H54 (cell line): ENCODE measurements at regions not wholly inside any gene's neighbourhood (a gene's known extent, or its start where the extent isn't known, plus 50 kb on each side); places are given as distances from the start of the nearest gene placed in this dataset.
"Not testable (repeated sequence)": the region's sequence is repeated elsewhere in the genome, so short reads cannot be mapped to it uniquely, and the experiment has no call there.

Source experiments
- DNase-seq: peaks from one replicate; pipeline ENCODE4 v3.0.0; 2011; ENCODE audit warnings: low spot score, mixed read lengths; ENCODE audit not compliant: insufficient read length
- FAIRE-seq: peaks from 3 replicates; lab custom pipeline; 2011; peaks lifted over from hg19 to GRCh38; lab: Jason Lieb, UNC
- POLR2A ChIP-seq: IDR thresholded peaks from 2 replicates; pipeline ENCODE4 v1.6.1; 2011; ENCODE audit warnings: low read depth, mild to moderate bottlenecking, low read length

GRCh38 chr22:22125579-22126468, 118.8 kb upstream of the VPREB1 start:
- DNase-seq (no peak), FAIRE-seq (no peak)
- no peak for TF ChIP-seq POLR2A

GRCh38 chr22:22125028-22125578, 119.5 kb upstream of the VPREB1 start:
- no peak for TF ChIP-seq POLR2A
- FAIRE-seq = no peak
- no peak for DNase-seq

DNA sequence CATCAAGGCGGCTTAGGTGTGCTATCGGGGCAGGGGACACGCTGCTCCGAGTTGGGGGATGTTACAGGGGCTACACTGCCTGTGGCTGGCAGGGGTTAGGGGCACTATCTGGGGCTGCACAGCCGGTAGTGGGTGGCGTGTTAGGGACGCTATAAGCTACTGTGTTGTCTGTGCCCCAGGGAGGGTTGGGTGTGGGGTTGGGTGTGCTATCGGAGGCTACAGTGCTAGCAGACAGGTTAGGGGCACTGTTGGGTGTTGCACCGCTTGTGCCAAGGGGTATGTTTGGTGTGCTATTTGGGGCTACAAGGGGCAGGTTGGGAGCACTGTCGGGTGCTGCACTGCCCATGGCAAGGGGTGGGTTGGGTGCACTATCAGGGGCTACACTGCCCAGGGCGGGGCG, 120.2 kb upstream of the VPREB1 start:
- FAIRE-seq (no peak), DNase-seq (no peak)
- no peak for TF ChIP-seq POLR2A

GRCh38 chr22:22123960-22124278, 120.7 kb upstream of the VPREB1 start:
- FAIRE-seq = no peak
- DNase-seq = no peak
- no peak for TF ChIP-seq POLR2A

- TF ChIP-seq POLR2A = no peak
- DNase-seq (no peak), FAIRE-seq (no peak)
Measured at GRCh38 chr22:22123118-22123959, 121.2 kb upstream of the VPREB1 start.

DNA sequence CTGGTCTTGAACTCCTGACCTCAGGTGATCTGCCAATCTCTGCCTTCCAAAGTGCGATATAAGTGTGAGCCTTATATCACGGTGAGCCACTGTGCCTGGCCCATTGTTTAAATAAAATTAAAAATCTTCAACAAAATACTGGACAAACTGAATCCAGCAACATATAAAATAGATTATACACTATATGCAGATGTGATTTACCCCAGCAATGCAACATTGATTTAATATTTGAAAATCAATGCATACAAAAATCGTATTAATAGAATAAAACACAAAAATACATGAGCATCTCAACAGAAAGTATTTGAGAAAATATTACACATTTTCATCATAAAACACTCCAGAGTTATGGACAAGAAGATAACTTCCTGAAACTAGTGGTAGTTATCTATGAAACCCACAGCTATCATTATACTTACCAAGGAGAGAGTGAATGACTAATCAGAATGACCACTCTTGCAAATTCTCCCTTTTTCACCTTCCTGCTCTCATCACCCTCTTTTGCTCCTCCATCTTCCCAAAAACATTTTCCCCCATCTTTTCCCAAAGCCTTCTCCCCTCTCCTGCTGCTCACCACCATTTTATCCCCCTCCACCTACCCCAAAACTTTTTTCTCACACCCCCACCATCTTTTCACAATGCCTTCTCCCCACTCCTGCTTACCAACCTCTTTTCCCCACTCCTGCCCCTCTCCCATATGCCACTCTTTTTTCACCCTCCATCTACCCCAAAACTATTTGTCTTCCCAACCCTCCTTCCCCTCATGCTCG, 122.1 kb upstream of the VPREB1 start:
- FAIRE-seq (no peak), DNase-seq (no peak)
- TF ChIP-seq POLR2A = no peak

DNA sequence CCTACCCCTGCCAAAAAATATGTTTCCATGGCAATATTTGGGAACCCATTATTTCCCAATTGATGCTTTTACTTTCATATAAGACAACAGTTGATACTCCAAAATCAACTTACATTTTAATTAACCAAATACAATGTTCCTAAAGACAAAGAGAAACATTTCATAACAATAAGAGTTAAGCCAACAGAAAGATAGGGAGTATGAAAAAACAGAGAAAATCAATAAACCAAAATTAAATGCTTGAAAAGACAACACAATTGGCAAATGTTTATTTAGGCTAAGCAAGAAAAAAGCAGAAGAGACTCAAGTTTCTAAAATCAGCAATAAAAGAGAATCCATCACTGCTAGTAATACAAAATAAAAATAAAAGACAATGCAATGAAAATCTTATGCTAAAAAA, 123.1 kb upstream of the VPREB1 start:
- FAIRE-seq = no peak
- no peak for DNase-seq
- no peak for TF ChIP-seq POLR2A

DNA sequence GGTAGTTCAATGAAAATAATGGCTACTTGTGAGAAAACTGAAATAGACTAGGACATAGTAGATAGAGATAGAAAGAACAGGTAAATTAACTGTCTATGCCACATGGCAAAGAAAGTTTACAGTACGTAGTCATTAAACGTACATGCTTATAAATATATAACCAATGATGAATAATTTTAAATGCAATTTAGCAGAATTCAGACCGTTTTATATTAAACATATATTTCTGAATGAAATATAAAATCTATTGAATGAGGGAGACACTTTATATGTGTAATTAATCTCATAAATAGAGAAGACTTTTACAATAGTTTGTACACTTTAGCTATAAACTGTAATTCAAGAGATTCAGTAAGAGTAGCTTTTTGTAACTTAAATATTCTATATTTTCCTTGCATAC, 124.4 kb upstream of the VPREB1 start:
- TF ChIP-seq POLR2A = no peak
- DNase-seq = no peak
- no peak for FAIRE-seq

- DNase-seq (no peak), FAIRE-seq (no peak)
- TF ChIP-seq POLR2A = no peak
Measured at GRCh38 chr22:22118987-22119386, 125.6 kb upstream of the VPREB1 start.

- not testable (repeated sequence) for DNase-seq, FAIRE-seq
Measured at GRCh38 chr22:22117864-22118544, 126.6 kb upstream of the VPREB1 start.

DNA sequence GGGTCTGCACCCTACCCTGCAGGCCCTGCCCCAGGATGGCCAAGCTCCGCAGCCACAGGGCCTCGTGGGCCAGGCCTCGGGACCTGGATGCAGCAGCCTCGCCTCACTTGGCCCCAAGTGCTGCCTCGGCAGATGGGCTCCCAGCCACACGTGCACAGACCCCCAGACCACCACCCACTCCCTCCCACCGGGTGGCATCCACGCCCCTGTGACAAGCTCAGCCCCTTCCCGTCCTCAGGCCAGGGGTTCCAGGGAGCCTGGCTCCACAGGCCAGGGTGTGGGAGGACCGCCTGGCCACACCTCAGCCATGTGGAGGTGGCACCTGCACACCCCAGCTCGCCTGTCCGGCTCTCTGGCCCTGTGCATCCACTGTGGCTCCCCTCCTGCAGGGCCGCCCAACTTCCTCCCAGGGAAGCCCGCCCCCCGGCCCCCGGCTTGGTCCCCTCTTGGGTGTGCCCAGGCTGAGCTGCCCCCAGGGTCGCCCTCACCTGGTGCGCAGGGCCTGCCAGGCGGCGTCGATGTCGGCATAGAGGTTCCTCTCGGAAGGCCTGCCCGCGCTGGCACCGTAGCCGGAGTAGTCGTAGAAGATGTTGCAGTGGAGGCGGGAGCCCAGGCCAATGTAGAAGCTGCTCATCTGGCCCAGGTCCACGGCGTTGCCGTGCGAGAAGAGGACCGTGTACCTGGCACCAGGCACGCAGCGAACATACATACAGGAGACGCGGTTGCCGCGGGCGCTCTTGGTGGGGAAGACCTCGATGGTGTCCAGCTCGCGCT, 127.4 kb upstream of the VPREB1 start:
- not testable (repeated sequence) for DNase-seq, FAIRE-seq

DNA sequence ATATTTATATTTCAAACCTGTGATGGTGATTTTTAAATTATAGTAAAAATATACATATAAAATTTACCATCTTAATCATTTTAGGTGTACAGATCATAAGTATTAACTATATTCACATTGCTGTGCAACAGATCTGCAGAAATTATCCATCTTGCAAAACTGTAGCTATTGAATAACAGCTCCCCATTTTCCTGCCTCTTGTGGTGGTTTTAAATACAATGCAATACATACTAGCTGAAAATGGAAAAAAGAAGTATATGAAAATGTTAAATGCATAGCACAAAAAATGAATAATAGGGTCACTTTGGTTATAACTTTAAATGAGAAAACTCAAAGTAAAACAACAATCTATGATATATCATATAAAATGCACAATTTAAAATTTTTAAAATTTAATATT, 130.9 kb upstream of the VPREB1 start:
- no peak for TF ChIP-seq POLR2A
- no peak for DNase-seq
- FAIRE-seq = no peak
